ENCODE measurements at regions not wholly inside any gene's neighbourhood (a gene's known extent, or its start where the extent isn't known, plus 50 kb on each side); places are given as distances from the start of the nearest gene placed in this dataset.

DNA sequence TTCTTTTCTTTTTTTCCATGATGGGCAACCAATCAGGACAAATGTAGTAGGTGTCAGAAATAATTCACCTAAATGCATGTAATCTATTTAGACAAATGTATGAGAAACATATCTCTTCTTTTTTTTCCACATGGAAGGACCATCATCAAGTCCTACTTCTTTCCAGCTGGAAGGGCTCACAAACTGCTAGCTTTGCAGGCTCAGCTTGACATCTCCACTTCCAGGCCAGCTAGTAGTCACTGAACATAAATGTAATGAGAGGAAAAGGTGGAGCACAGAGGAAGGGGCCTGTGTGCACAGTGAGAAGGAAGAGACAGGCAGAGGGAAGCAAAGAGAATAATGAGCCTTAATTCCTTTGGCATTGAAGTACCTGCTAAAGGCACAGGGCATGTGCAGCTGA is 504.9 kb downstream of the MCTP2 start:
- no peak overlapping the region for H3K27ac ChIP-seq (ENCODE audit: low read length)
- no peaks in the 10 kb centered on the region for H3K36me3 ChIP-seq (ENCODE audit: insufficient read depth, low read depth, low read length)
- no peaks in the 10 kb centered on the region for H3K27me3 ChIP-seq (ENCODE audit: insufficient read depth, low read length)
- H3K9me3 ChIP-seq (ENCODE audit: insufficient read depth, low read depth, low read length): no peaks in the 10 kb centered on the region
- H3K4me3 ChIP-seq (ENCODE audit: low read length): no peak overlapping the region
- no peaks in the 10 kb centered on the region for H3K4me1 ChIP-seq (ENCODE audit: insufficient read depth, low read length)
- H3K9ac ChIP-seq (ENCODE audit: low read depth, low read length): no peak overlapping the region

DNA sequence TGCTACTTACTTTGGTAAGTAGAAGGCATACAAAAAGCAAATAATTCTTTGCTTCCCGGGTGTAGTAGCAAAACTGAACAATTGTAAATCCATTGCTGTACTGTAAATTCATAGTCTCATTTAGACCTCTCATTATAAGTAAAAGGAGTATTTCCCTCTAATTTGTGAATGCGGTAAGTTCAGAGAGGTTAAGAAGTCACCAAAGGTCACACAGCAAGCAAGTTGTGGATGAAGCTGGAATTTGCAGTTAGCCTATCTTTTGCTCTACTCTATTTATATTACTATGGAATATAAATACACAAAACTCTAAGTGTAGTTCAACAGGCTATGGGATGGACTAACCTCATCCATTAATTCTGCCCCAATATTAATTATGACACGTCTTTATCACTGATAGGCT is 508.3 kb downstream of the MCTP2 start:
- no peak overlapping the region for H3K27ac ChIP-seq (ENCODE audit: low read length)
- H3K36me3 ChIP-seq (ENCODE audit: insufficient read depth, low read depth, low read length): no peaks in the 10 kb centered on the region
- H3K4me3 ChIP-seq (ENCODE audit: low read length): no peak overlapping the region
- peaks cover 11% of the 10 kb centered on the region; the same call in 1 of the 2 replicates for H3K4me1 ChIP-seq (ENCODE audit: insufficient read depth, low read length)
- H3K9me3 ChIP-seq (ENCODE audit: insufficient read depth, low read depth, low read length): no peaks in the 10 kb centered on the region
- H3K27me3 ChIP-seq (ENCODE audit: insufficient read depth, low read length): no peaks in the 10 kb centered on the region
- H3K9ac ChIP-seq (ENCODE audit: low read depth, low read length): no peak overlapping the region

DNA sequence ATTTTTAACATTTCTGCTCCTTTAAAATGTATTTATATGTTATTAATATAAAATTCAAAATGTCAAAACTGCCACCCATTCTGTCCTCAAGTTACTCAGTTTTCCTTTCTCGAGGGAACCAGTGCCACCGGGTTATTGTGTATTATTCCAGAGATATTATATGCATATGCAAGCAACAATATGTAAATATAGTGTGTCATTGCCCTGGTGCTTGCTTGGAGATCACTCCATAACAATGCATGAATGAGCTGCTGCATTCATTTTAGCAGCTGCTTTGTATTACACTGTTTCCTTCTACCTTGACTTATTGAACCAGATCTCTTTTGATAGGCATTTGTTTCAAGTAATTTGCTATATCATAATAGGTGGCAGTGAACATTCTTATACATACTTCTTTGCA is 509.1 kb downstream of the MCTP2 start:
- Histone ChIP-seq H3K9ac (ENCODE audit: low read depth, low read length) (no peak overlapping the region), H3K36me3 (ENCODE audit: insufficient read depth, low read depth, low read length) (no peaks in the 10 kb centered on the region), H3K4me3 (ENCODE audit: low read length) (no peak overlapping the region), H3K27ac (ENCODE audit: low read length) (no peak overlapping the region), H3K9me3 (ENCODE audit: insufficient read depth, low read depth, low read length) (no peaks in the 10 kb centered on the region), H3K4me1 (ENCODE audit: insufficient read depth, low read length) (peaks cover 13% of the 10 kb centered on the region), H3K27me3 (ENCODE audit: insufficient read depth, low read length) (no peaks in the 10 kb centered on the region)

DNA sequence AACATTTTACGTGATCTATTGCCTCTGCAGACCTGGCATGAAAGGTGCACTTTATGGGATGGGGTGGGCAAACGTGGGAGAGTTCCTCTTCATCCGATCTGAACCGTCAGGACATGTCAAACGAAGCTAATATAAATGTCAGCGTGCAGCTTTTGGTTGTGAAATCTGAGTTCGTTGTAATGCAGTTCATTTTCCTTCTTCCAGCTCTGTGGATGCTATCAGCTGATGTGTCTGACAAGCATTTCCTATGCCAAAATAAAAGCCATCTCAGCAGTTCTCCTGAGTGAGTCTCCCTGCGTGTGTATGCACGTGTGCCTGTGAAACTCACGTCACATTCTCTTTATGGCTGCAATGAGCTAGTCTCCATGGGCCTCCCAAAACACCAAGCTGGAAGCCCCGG is 512.3 kb downstream of the MCTP2 start:
- H3K36me3 ChIP-seq (ENCODE audit: insufficient read depth, low read depth, low read length): no peaks in the 10 kb centered on the region
- H3K9me3 ChIP-seq (ENCODE audit: insufficient read depth, low read depth, low read length): no peaks in the 10 kb centered on the region
- no peak overlapping the region for H3K9ac ChIP-seq (ENCODE audit: low read depth, low read length)
- H3K4me1 ChIP-seq (ENCODE audit: insufficient read depth, low read length): peaks cover 21% of the 10 kb centered on the region
- H3K27me3 ChIP-seq (ENCODE audit: insufficient read depth, low read length): no peaks in the 10 kb centered on the region
- H3K27ac ChIP-seq (ENCODE audit: low read length): no peak overlapping the region
- H3K4me3 ChIP-seq (ENCODE audit: low read length): no peak overlapping the region

DNA sequence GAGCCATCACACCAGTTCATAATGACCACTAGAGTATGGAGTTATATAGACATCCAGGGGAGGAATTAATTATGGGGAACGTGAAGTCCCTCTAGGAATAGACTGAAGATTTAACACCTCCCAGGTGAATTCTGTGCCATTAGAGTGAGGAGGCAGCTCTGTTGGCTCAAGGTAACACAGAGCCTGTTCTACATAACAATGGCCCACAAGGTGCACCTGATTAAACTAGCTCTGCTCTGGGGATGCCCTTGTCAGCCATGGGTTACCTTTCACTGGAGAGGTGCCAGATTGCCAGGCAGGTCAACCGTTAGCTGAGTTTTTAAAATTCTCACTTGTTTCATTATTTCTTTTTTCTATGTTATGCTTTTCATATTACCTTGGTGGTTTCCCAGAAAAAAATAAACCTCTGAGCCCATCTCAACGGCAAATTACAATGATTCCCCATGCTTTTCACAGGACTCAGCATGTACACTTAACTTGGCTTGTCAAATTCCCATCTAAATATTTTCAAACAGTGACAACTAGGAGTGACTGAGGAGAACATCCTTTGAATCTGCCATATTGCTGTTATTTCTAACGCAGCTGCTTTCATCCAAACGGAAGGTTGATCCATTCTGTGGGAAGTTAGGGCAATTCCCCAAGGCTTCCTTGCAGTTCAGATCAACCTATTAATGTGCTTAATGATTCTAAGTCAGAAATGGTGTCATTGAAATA is 512.9 kb downstream of the MCTP2 start:
- H3K4me3 ChIP-seq (ENCODE audit: low read length): no peak overlapping the region
- no peak overlapping the region for H3K9ac ChIP-seq (ENCODE audit: low read depth, low read length)
- H3K36me3 ChIP-seq (ENCODE audit: insufficient read depth, low read depth, low read length): no peaks in the 10 kb centered on the region

DNA sequence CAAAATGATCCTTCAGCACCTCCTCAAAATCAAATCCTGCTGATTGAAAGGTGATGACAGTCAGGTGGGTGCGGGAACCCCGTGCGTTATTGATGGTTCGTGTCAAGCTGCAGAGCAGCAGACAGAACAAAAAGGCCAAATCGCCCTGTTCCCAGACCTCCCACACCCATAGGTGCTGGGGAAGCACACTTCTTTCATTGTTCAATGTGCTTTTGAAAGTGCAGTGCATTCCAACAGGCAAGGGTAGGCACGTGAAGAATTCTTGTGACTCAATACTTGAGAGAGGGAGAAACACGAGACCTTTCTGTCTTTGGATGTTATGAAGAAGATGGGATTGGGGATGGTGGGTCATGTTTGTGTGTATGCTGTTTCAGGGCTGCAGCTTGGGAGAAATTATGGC is 514.0 kb downstream of the MCTP2 start:
- Histone ChIP-seq H3K36me3 (ENCODE audit: insufficient read depth, low read depth, low read length) (no peaks in the 10 kb centered on the region), H3K9ac (ENCODE audit: low read depth, low read length) (no peak overlapping the region), H3K27me3 (ENCODE audit: insufficient read depth, low read length) (no peaks in the 10 kb centered on the region), H3K4me1 (ENCODE audit: insufficient read depth, low read length) (peaks cover 21% of the 10 kb centered on the region), H3K9me3 (ENCODE audit: insufficient read depth, low read depth, low read length) (no peaks in the 10 kb centered on the region), H3K4me3 (ENCODE audit: low read length) (no peak overlapping the region), H3K27ac (ENCODE audit: low read length) (no peak overlapping the region)

More for the DNA sequence above, 512.9 kb downstream of the MCTP2 start:
- Histone ChIP-seq H3K4me1 (ENCODE audit: insufficient read depth, low read length) (peaks cover 21% of the 10 kb centered on the region), H3K27me3 (ENCODE audit: insufficient read depth, low read length) (no peaks in the 10 kb centered on the region), H3K9me3 (ENCODE audit: insufficient read depth, low read depth, low read length) (no peaks in the 10 kb centered on the region), H3K27ac (ENCODE audit: low read length) (no peak overlapping the region)

DNA sequence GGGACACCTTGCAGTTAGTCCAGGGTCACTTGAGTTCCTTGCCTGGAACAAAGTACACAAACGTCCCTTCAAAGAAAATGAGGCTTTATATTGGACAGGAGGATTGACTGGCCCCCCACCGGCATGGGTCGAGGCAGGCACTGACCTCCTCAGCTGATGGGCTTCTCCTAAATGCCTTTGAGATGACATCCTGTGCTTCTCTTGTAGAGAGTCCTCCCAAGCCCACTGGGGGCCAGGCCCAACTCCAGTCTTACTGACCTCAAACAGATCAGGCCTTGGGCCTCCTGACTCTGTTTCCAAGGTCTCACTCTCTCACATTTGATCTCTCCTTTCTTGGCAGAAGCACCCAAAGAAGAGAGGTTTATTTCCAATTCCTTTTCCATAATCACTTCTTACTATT is 516.1 kb downstream of the MCTP2 start:
- H3K9me3 ChIP-seq (ENCODE audit: insufficient read depth, low read depth, low read length): peaks cover 4% of the 10 kb centered on the region
- no peaks in the 10 kb centered on the region for H3K27me3 ChIP-seq (ENCODE audit: insufficient read depth, low read length)
- H3K4me1 ChIP-seq (ENCODE audit: insufficient read depth, low read length): peaks cover 21% of the 10 kb centered on the region
- H3K4me3 ChIP-seq (ENCODE audit: low read length): no peak overlapping the region
- H3K27ac ChIP-seq (ENCODE audit: low read length): no peak overlapping the region
- no peak overlapping the region for H3K9ac ChIP-seq (ENCODE audit: low read depth, low read length)
- no peaks in the 10 kb centered on the region for H3K36me3 ChIP-seq (ENCODE audit: insufficient read depth, low read depth, low read length)

DNA sequence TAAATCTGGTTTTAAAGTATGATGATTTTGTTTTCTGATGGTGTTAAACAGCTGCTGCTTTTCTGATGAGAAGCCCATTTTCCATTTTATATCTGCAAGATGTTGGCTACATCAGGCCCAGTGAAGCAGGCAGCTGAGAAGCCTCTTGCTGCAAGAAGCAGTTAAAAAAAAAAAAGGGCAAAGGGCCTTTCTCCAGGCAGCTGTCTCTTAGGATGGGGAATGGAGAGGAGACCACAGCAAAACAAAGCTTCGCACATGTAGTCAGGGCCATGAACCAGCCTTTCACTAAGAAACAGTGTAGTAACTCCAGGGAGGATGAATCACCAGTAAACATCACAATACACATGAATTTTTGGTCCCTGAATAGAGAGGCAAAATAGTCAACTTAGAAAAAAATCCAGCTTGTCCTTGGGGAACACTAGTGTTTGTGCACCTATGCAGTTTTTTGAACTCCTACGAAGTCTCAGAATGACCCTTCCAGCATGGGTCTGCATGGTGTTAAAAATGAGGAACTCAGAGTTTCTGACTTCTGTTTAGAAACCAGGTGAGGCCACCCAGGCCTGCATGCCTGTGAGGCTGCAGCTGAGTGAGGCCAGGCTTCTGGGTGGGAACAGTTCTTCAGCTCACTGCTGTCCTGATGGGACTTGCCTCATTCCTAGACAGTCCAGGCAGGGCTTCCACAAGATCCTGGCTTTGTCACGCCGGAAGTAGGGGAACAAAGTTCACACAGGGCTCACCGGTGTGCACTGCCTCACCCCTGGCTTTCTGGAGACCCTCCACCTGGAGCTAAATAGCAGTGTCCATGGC is 518.7 kb downstream of the MCTP2 start:
- H3K4me1 ChIP-seq (ENCODE audit: insufficient read depth, low read length): peaks cover 10% of the 10 kb centered on the region
- no peaks in the 10 kb centered on the region for H3K27me3 ChIP-seq (ENCODE audit: insufficient read depth, low read length)
- no peaks in the 10 kb centered on the region for H3K36me3 ChIP-seq (ENCODE audit: insufficient read depth, low read depth, low read length)
- no peak overlapping the region for H3K9ac ChIP-seq (ENCODE audit: low read depth, low read length)
- H3K9me3 ChIP-seq (ENCODE audit: insufficient read depth, low read depth, low read length): peaks cover 4% of the 10 kb centered on the region
- no peak overlapping the region for H3K27ac ChIP-seq (ENCODE audit: low read length)
- no peak overlapping the region for H3K4me3 ChIP-seq (ENCODE audit: low read length)

DNA sequence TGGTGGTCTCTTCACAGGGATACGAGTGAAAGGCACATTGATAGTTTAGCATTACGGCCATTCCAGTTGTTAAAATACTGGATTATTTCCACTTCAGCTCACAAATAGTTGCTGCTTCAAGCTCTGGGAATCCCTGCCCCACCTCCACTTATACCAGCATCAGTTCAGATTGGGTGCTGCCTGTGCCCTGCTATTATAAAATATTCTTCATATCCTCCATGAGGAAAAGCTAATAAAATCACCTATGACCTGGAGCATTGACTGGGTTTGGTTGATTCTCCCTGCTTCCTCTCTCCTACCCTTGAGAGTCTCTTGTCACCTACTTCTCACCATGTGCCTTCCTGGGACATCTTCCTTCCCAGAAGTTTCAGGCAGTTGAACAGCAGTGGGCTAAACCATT is 529.0 kb downstream of the MCTP2 start:
- no peaks in the 10 kb centered on the region for H3K9me3 ChIP-seq (ENCODE audit: insufficient read depth, low read depth, low read length)
- peaks cover 21% of the 10 kb centered on the region for H3K4me1 ChIP-seq (ENCODE audit: insufficient read depth, low read length)
- no peak overlapping the region for H3K4me3 ChIP-seq (ENCODE audit: low read length)
- H3K36me3 ChIP-seq (ENCODE audit: insufficient read depth, low read depth, low read length): no peaks in the 10 kb centered on the region
- no peak overlapping the region; the same call in 1 of the 2 replicates for H3K9ac ChIP-seq (ENCODE audit: low read depth, low read length)
- peak overlapping the region; percentile 57 for H3K27ac ChIP-seq (ENCODE audit: low read length)
- H3K27me3 ChIP-seq (ENCODE audit: insufficient read depth, low read length): no peaks in the 10 kb centered on the region

DNA sequence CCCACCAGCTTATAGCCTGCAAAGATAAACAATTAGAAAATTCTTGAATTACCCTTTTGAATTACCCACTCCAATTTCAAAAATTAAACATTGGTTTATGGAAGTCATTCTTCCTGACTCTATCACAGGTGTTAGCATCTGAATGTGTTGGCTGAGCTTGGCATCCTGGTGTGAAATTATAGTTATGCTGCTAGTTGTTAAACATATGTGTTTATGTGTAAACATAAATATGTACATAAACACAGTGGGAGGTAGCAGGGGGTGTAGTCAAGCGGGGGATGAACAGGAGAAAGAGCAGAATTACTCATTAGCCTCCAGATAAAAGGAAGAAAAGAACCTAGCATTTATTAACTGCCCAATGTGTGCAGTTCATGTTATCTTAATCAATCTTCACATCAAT is 530.2 kb downstream of the MCTP2 start:
- H3K4me1 ChIP-seq (ENCODE audit: insufficient read depth, low read length): peaks cover 21% of the 10 kb centered on the region
- H3K9me3 ChIP-seq (ENCODE audit: insufficient read depth, low read depth, low read length): no peaks in the 10 kb centered on the region
- no peaks in the 10 kb centered on the region for H3K36me3 ChIP-seq (ENCODE audit: insufficient read depth, low read depth, low read length)
- H3K4me3 ChIP-seq (ENCODE audit: low read length): peak overlapping the region; percentile 28; the same call in 1 of the 2 replicates
- no peak overlapping the region for H3K9ac ChIP-seq (ENCODE audit: low read depth, low read length)
- no peak overlapping the region for H3K27ac ChIP-seq (ENCODE audit: low read length)
- H3K27me3 ChIP-seq (ENCODE audit: insufficient read depth, low read length): no peaks in the 10 kb centered on the region

DNA sequence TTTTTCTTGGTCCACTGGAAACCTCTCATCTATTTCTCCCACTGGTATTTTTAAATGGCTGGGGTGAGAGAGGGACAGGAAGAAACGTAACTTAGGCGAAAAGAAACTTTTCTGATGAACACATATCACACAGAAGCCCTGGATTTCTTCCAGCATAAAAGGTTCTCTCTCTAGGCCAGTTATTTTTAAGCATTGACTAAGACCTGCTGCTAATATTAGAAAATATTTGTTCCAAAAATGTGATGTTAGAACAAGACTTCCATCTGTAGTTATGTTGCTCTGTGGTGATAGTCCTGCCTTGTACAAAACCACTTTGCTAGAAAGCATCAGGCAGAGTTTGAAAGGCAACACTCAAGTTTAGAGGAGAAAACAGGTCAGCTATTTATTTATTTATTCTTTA is 537.7 kb downstream of the MCTP2 start:
- Histone ChIP-seq H3K4me1 (ENCODE audit: insufficient read depth, low read length) (no peaks in the 10 kb centered on the region), H3K9me3 (ENCODE audit: insufficient read depth, low read depth, low read length) (no peaks in the 10 kb centered on the region), H3K27me3 (ENCODE audit: insufficient read depth, low read length) (no peaks in the 10 kb centered on the region), H3K9ac (ENCODE audit: low read depth, low read length) (no peak overlapping the region), H3K36me3 (ENCODE audit: insufficient read depth, low read depth, low read length) (no peaks in the 10 kb centered on the region), H3K4me3 (ENCODE audit: low read length) (no peak overlapping the region), H3K27ac (ENCODE audit: low read length) (no peak overlapping the region)

DNA sequence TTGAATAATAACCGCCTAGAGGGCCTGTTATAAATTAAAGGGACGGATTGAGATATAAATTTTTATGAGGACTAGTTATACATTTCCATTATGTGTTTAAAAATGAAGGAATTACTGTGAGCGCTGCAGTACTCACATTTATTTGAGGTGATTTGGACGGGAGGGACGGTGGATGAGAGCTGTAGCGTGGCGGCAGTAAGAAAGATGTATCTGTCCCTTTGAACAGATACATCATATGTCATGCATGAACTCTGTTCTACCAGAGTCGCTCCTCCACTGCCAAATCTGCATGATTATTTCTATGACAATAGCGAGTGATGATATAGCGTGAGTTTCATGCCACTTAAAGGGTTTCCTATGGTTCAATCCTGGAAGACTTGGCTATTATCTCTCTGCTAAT is 538.8 kb downstream of the MCTP2 start:
- Histone ChIP-seq H3K4me3 (ENCODE audit: low read length) (no peak overlapping the region), H3K9ac (ENCODE audit: low read depth, low read length) (no peak overlapping the region), H3K27ac (ENCODE audit: low read length) (no peak overlapping the region), H3K9me3 (ENCODE audit: insufficient read depth, low read depth, low read length) (no peaks in the 10 kb centered on the region), H3K36me3 (ENCODE audit: insufficient read depth, low read depth, low read length) (no peaks in the 10 kb centered on the region), H3K4me1 (ENCODE audit: insufficient read depth, low read length) (no peaks in the 10 kb centered on the region), H3K27me3 (ENCODE audit: insufficient read depth, low read length) (no peaks in the 10 kb centered on the region)

All from iPS-20b (cell line).